PC-3 (cell line): ENCODE measurements at regions not wholly inside any gene's neighbourhood (a gene's known extent, or its start where the extent isn't known, plus 50 kb on each side); places are given as distances from the start of the nearest gene placed in this dataset.

Experiments
- ATAC-seq: fragments of 200-7000 bp; cut with Tn5 transposase; 2 replicates; pipeline ENCODE4 v1.9.1; 2020; ENCODE audit warnings: mild to moderate bottlenecking, moderate library complexity
- BruUV-seq: library from RNA; stranded (reverse); fragments of 400-500 nt; replicated peaks from 2 replicates; lab custom pipeline; 2021; lab: Mats Ljungman, UMichigan
- CTCF ChIA-PET: fragments of 300-600 bp; sonication (Branson Sonifier 250); formaldehyde crosslinking; loops from one replicate; lab custom pipeline; 2022; ENCODE audit warnings: antibody characterized with exemption; lab: Charles Lee
- POLR2A ChIA-PET: fragments of 300-600 bp; sonication (Branson Sonifier 250); formaldehyde crosslinking; loops from one replicate; lab custom pipeline; 2022; ENCODE audit warnings: antibody characterized with exemption; ENCODE audit not compliant: unreplicated experiment; lab: Charles Lee
- DNase-seq: peaks from one replicate; pipeline ENCODE4 v3.0.0-alpha.2; 2015
- H2AFZ ChIP-seq: fragments of 300-600 bp; sonication (generic); 2 replicates; pipeline ENCODE4 v1.6.0; 2016; ENCODE audit warnings: antibody characterized with exemption, low read length
- H3F3A ChIP-seq: fragments of 300-600 bp; sonication (generic); one replicate; pipeline ENCODE4 v1.6.0; 2017; ENCODE audit warnings: antibody characterized with exemption, low read length, control low read depth, mild to moderate bottlenecking; ENCODE audit not compliant: unreplicated experiment
- H3K27ac ChIP-seq: fragments of 300-600 bp; sonication (generic); 2 replicates; pipeline ENCODE4 v1.5.1; 2016; ENCODE audit warnings: mild to moderate bottlenecking, low read length
- H3K27me3 ChIP-seq: fragments of 300-600 bp; sonication (generic); 2 replicates; pipeline ENCODE4 v1.6.1; 2016; ENCODE audit warnings: low read length, mixed read lengths
- H3K36me3 ChIP-seq: fragments of 300-600 bp; sonication (generic); 2 replicates; pipeline ENCODE4 v1.6.1; 2016; ENCODE audit warnings: low read depth, mixed run types, low read length, mixed read lengths
- H3K4me1 ChIP-seq: fragments of 300-600 bp; sonication (generic); 2 replicates; pipeline ENCODE4 v1.5.1; 2016; ENCODE audit warnings: low read length; ENCODE audit not compliant: insufficient read depth
- H3K4me2 ChIP-seq: fragments of 300-600 bp; sonication (generic); 2 replicates; pipeline ENCODE4 v1.6.0; 2016; ENCODE audit warnings: low read length
- H3K4me3 ChIP-seq: fragments of 300-600 bp; sonication (generic); 2 replicates; pipeline ENCODE4 v1.5.1; 2016; ENCODE audit warnings: mild to moderate bottlenecking, low read length, mixed read lengths
- H3K79me2 ChIP-seq: fragments of 300-600 bp; sonication (generic); 2 replicates; pipeline ENCODE4 v1.6.1; 2017; ENCODE audit warnings: low read length, mixed read lengths
- H3K9ac ChIP-seq: fragments of 300-600 bp; sonication (generic); 2 replicates; pipeline ENCODE4 v1.6.0; 2016; ENCODE audit warnings: mild to moderate bottlenecking, low read length
- H3K9me2 ChIP-seq: fragments of 300-600 bp; sonication (generic); replicated peaks from 2 replicates; pipeline ENCODE4 v1.6.1; 2016; ENCODE audit warnings: mixed run types, low read length, mixed read lengths
- H3K9me3 ChIP-seq: fragments of 300-600 bp; sonication (generic); 2 replicates; pipeline ENCODE4 v1.6.1; 2016; ENCODE audit warnings: low read length, mixed read lengths
- H4K20me1 ChIP-seq: fragments of 300-600 bp; sonication (generic); 2 replicates; pipeline ENCODE4 v1.6.1; 2016; ENCODE audit warnings: low read length, mixed read lengths
- CTCF ChIP-seq: fragments of 300-600 bp; sonication (generic); conservative IDR thresholded peaks from 2 replicates; pipeline ENCODE4 v1.5.1; 2017; ENCODE audit warnings: antibody characterized with exemption, low read depth, mild to moderate bottlenecking, low read length
- EZH2 ChIP-seq: fragments of 300-600 bp; sonication (generic); IDR thresholded peaks from one replicate; pipeline ENCODE4 v1.6.1; 2017; ENCODE audit warnings: antibody characterized with exemption, mild to moderate bottlenecking, low read length; ENCODE audit not compliant: unreplicated experiment
- EZH2phosphoT487 ChIP-seq: fragments of 300-600 bp; sonication (generic); IDR thresholded peaks from 2 replicates; pipeline ENCODE4 v1.6.1; 2018; ENCODE audit warnings: mild to moderate bottlenecking, antibody characterized with exemption, low read length, borderline replicate concordance
- intact Hi-C: fragments of 100-400 bp; cut with micrococcal nuclease; formaldehyde crosslinking; loops from 2 replicates; pipeline ENCODE4 v1.9.0; 2023

DNA sequence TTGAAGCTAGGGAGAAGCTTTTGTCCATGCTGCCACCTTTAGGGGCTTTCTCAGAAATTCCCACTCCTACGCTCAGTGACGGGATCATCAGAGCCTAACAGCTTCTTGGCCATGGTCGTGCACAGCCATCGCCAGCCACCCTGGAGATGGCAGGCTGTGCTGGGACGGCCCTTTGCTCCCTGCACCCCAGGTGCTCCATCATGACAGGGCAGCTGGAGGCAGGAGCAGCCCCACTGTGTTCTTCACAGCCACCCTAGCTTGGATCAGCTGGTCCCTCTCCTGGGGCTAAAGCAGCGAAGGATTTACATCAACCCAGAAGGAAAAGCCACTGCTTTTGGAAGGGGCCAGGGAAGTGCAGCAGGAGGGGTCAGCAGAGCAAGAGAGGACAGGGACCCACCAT lies 235.9 kb downstream of the LY86 start:
- peaks cover 51% of the 10 kb centered on the region for H3K4me1 ChIP-seq
- no peaks in the 10 kb centered on the region for H3K9me3 ChIP-seq
- no peaks in the 10 kb centered on the region for H3K27me3 ChIP-seq
- ChIA-PET CTCF (interaction anchor here (0.6 kb wide), 1 partner anchor 74 kb away, joined by 3 read pairs; no protein-coding TSS in a partner anchor), POLR2A (no interaction called here)
- TF ChIP-seq EZH2phosphoT487 (no peak), EZH2 (no peak), CTCF (no peak)
- H4K20me1 ChIP-seq = no peaks in the 10 kb centered on the region
- H3K9me2 ChIP-seq = no peaks in the 10 kb centered on the region
- no peaks in the 10 kb centered on the region for H3K79me2 ChIP-seq
- DNase-seq = no peak
- peak overlapping the region; percentile 94 for H3K27ac ChIP-seq
- H3K9ac ChIP-seq = peak overlapping the region; percentile 54; the same call in 1 of the 2 replicates
- BruUV-seq = no TSS peak
- H3F3A ChIP-seq = peaks cover 3% of the 10 kb centered on the region
- no peak overlapping the region for H3K4me3 ChIP-seq
- no peak overlapping the region for H2AFZ ChIP-seq
- no peak for ATAC-seq
- H3K36me3 ChIP-seq = no peaks in the 10 kb centered on the region
- H3K4me2 ChIP-seq = no peak overlapping the region
- intact Hi-C loops = no loop called here

DNA sequence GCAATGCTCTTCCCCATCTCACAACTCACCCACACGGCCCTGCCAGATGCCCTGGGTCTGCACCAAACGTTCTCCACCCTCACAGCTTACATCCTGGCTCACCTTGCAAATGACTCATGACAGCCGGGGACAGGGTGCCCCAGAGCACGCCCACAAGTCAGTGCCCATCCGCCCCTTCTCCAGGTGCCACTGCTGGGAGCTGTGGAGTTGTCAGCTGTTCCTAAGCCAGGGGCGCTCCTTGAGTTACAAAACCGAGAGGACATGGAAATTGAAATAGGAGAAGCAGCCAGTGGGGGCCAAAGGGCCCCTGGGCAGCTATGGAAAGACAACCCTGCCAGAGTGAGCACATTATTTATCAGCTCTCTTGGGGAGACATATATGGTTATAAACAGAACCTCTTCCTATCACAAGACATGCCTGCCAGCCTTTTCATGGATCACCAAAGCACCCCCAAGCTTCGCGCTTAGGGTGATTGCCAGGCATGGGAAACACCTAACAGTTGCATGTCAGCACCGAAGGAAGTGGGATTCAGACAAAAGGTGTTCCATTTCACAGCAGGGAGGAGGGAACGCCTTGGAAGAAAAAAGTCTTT lies 236.8 kb downstream of the LY86 start:
- Histone ChIP-seq H3K4me3 (no peak overlapping the region), H3K27ac (peak overlapping the region; percentile 94), H4K20me1 (no peaks in the 10 kb centered on the region), H3K4me2 (peak overlapping the region; percentile 8; the same call in 1 of the 2 replicates), H3K79me2 (no peaks in the 10 kb centered on the region), H3K9ac (peak overlapping the region; percentile 78), H2AFZ (no peak overlapping the region), H3K27me3 (no peaks in the 10 kb centered on the region), H3K36me3 (no peaks in the 10 kb centered on the region), H3K4me1 (peaks cover 42% of the 10 kb centered on the region), H3F3A (peaks cover 3% of the 10 kb centered on the region), H3K9me3 (no peaks in the 10 kb centered on the region), H3K9me2 (no peaks in the 10 kb centered on the region)
- no TSS peak for BruUV-seq
- intact Hi-C loops = no loop called here
- CTCF ChIA-PET = interaction anchor here (0.6 kb wide), 1 partner anchor 74 kb away, joined by 3 read pairs; no protein-coding TSS in a partner anchor
- POLR2A ChIA-PET = no interaction called here
- TF ChIP-seq EZH2phosphoT487 (no peak), CTCF (no peak), EZH2 (no peak)
- peak; percentile 72 for DNase-seq
- peak; percentile 52 for ATAC-seq

GRCh38 chr6:6826095-6826901 lies 237.8 kb downstream of the LY86 start:
- no peak overlapping the region for H3K4me3 ChIP-seq
- no peaks in the 10 kb centered on the region for H3K9me3 ChIP-seq
- POLR2A ChIA-PET = interaction anchor here (0.5 kb wide), 1 partner anchor 31 kb away, joined by 3 read pairs; no protein-coding TSS in a partner anchor

More at GRCh38 chr6:6826095-6826901, 237.8 kb downstream of the LY86 start:
- Histone ChIP-seq H3K36me3 (no peaks in the 10 kb centered on the region), H4K20me1 (no peaks in the 10 kb centered on the region), H3K79me2 (no peaks in the 10 kb centered on the region), H3F3A (peaks cover 1% of the 10 kb centered on the region), H3K27ac (peak overlapping the region; percentile 94), H2AFZ (0 out of 2 replicates have a peak overlapping the region, but pooled peaks have one; percentile 23), H3K9me2 (no peaks in the 10 kb centered on the region), H3K9ac (peak overlapping the region; percentile 78), H3K4me2 (peak overlapping the region; percentile 34; the same call in 1 of the 2 replicates), H3K4me1 (peaks cover 38% of the 10 kb centered on the region), H3K27me3 (no peaks in the 10 kb centered on the region)
- DNase-seq = peak; percentile 62
- CTCF ChIA-PET = no interaction called here
- no TSS peak for BruUV-seq
- TF ChIP-seq CTCF (no peak), EZH2phosphoT487 (no peak), EZH2 (no peak)
- ATAC-seq = peak; percentile 49
- intact Hi-C loops = no loop called here
